HG03064 (cell line): ENCODE measurements at regions not wholly inside any gene's neighbourhood (a gene's known extent, or its start where the extent isn't known, plus 50 kb on each side); places are given as distances from the start of the nearest gene placed in this dataset.

Experiments used
- ATAC-seq: cut with Tn5 transposase; IDR thresholded peaks from one replicate; pipeline ENCODE4 v1.9.1; 2021; ENCODE audit warnings: low read depth; ENCODE audit not compliant: unreplicated experiment

DNA sequence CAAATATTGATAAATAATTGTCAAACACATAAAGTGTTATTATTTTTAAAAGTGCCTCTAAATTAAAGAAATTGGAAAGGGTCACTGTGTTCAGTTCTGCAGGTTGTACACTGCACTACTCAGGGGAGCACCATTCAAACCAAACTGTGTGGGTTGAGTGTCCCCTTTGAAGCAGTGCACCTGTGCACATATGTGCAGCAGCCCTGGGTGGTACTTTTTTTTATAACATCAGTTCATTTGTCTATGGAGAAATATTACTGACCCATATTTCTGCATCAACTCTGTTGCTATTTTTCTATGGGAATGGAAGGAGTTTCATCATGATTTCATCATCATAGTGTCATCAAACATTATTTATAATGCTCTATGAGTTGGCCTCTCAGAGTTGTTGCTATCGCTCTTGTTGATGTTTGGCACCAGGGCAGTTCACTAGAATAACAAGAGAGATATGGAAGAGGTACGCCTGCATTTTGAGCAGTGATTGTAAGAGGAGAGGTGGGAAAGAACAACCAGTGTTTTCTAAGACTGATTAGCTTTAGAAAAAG lies 457.6 kb downstream of the TFAP2A start:
- no peak for ATAC-seq

DNA sequence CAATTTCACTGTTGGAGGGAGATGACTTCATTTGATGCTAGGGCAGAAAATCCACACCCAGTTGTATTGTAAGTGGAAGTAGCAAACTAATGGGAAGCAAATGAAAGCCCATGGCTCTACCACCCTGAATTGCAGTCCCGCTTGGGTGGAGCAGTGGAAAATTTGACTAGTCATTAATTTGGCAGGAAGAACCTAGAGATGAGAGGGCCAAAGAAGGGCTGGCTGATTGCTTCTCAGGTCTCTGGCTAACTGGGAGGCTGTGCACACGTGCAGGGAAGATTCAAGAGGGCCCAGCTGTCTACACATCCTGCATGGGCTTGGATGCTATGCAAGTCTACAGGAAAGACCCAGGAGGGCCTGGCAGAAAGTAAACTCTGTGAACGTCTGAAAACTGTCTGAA lies 466.2 kb downstream of the TFAP2A start:
- no peak for ATAC-seq

DNA sequence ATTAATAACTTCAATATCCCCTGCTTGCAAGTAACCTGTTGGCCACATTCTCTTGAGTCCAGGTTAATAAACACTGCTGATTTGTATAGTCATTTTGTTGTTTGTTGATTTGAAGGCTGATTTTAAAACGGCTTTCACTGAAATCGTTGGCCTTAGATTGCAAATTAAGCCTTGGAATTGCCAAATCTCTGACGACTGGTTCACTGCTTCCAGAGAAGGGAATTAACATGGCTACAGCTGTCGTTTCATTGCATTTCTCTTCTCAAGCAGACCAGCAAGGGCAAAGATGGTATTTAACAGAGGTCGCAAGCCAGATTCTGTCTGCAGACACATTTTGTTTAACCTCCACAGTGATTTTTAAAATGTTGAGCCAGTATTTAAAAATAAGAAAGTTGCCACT lies 470.9 kb downstream of the TFAP2A start:
- ATAC-seq: no peak

DNA sequence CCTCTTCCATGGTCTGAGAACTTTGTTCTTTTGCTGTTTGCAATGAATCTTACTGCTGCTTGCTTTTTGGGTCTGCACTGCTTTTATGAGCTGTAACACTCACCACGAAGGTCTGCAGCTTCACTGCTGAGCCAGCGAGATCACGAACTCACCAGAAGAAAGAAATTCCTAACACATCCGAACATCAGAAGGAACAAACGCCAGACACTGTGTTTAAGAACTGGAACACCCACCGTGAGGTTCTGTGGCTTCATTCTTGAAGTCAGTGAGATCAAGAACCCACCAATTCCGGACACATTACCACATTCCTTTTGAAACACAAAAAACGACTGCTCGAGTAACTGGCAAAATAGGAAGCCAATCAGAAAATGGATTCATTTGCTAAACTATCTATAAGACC lies 471.8 kb downstream of the TFAP2A start:
- no peak for ATAC-seq

DNA sequence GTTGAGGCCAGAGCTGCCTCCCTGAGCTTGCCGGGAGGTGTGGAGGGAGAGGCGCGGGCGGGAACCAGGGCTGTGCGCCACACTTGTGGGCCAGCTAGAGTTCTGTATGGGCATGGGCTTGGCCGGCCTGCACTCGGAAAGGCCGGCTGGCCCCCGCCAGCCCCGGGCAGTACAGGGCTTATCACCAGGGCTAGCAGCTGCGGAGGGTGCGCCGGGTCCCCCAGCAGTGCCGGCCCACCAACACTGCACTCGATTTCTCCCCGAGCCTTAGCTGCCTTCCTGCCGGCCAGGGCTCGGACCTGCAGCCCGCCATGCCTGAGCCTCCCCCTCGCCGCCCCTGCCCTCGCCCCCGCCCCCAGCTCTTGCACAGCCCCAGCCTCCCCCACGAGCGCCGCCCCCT lies 472.7 kb downstream of the TFAP2A start:
- ATAC-seq: no peak

DNA sequence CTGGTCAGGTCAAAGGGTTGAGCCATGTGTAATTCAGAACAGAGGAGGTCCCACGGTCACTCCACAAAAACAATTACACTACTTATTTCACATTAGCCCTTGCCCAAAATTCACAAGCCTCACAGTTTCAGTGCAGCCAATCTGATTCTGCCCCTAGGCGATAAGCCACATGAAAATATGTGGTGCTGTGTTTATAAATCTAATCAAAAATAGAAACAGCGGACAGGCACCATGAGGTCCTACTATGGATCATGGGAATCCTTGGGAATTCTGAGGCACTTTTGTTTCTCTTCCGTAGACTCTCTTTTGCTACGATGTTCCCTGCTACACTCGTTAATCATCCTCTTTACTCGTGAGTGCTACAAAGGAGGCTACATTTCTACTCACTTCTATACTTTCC lies 476.1 kb downstream of the TFAP2A start:
- no peak for ATAC-seq

DNA sequence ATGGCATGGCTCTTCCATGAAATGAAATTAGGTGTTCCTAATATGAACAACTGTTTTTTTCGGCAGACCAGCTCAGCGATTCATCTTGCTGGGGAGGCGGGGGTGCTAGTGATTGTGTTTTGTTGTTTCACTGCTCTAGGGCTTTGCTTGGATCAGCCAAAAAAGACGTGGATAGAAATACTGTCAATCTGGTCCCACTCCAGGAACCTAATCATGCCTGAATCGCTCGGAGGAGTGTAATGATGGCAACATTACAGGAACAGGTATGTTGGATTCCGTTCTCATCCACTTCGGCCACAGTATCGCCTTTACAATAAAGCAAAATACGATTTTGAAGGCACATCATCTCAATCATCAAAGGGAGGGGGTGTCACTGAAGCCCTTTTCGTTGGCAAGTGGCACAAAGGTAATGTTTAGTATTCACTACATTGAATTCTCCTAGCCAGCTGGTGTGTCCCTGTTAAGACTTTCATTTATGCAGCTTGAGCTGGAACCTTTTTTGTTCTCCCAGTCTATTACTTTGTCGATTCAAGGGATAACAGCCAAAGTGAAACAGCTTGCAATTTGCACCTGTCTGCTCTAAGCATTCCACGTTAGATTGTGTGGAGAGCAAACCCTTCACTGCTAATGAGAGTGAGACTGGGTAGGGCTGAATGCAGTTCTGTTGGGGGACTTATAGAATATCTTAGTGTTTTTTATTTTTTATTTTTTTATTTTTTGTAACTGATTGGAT lies 477.7 kb downstream of the TFAP2A start:
- no peak for ATAC-seq

DNA sequence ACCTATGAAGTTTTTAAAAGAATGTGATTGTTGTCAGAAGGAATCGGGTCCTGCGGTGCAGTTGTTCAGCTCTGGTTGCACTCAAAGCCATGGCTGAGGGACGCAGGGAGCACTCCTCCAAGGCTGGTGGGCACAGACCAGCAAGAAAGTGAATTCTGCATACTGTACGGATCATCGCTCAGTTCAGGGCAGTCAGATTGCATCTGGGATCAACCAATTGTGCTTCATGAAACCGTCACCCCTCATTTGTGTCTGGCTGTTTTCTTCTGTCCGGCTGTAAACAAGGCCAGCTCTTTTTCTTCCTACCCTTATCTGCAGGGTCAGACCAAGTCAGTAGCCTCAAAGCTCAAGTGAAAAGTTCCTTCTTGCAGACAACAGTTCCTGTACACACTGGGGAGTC lies 478.3 kb downstream of the TFAP2A start:
- ATAC-seq: no peak

DNA sequence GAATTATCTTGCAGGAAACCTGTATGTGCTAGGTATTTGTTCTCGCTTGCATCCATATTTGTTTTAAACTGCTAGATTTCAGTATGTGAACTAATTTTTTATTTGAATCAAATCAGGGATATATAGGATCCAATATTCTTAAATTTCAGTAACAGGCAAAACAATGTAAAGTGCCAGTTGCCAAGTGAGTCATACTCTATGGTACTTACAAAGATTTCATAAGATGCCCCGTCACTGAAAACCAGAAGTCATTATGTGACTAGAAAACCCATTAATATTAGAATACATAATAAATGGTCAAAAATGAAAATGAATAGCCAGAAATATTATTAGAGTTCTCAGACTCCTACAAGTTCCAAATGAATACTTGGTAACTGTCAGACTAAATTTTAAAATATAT lies 481.2 kb downstream of the TFAP2A start:
- ATAC-seq: no peak

DNA sequence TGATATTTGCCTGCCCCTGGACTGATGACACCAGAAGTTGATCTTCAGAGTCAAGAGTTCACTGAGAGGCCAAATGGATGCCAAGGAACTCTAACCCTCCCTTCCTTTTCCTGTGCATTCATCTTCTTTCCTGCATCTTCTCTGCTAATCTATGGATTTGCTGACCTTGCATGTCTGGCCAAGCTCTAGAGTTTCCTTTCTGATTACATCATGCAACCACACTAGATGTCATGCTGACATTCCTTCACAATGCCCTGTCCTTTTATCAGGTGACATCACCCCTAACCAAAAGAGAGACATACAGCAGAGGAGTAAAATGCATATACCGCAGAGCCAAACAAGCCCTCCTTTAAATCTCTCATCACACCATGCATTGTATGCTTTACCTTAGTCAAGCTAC lies 487.6 kb downstream of the TFAP2A start:
- ATAC-seq: no peak

DNA sequence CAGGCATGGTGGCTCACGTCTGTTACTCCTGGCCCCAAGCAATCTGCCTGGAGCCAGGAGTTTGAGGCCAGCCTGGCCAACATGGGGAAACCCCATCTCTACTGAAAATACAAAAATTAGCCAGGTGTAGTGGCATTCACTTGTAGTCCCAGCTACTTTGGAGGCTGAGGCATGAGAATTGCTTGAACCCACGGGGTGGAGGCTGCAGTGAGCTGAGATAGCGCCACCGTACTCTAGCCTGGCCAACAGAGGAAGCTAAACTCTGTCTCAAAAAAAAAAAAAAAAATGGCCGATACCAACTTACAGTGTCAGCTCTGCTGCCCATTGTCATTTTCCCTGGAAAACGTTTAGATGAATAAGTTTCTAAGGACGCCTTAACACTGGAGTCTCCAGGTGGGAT lies 489.9 kb downstream of the TFAP2A start:
- no peak for ATAC-seq

DNA sequence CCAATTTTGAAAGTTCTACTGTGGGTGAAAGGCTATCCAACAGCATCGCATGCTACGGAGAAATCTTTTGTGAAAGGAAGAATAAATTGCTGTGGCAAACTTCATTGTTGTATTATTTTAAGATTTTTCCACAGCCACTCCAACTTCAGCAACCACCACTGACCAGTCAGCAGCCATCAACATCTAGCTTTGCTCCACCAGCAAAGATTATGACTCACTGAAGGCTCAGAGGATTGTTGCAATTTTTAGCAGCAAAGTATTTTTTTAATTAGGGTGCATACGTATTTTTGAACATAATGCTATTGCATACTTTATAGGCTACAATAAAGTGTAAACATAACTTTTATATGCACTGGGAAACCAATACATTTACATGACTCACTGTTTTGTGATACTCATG lies 493.5 kb downstream of the TFAP2A start:
- ATAC-seq: no peak

DNA sequence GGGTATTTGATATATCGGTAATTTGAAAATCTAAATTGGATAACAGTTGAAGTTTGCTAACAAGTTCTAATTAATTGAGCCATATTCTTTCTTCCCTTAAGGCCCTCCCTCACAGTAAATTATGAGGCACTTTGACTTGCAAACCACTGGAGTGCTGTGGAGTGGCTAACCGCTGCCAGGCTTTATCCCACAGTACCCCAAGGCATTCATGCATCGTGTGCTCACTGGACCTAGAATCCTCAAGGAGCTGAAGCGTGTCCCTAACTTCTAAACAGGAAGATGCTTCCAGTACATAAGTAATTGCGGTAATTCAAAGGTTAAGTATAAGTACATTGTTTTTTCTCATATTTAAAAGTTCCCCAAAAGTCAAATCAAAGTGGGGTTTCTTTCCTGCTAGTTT lies 499.9 kb downstream of the TFAP2A start:
- ATAC-seq: no peak

DNA sequence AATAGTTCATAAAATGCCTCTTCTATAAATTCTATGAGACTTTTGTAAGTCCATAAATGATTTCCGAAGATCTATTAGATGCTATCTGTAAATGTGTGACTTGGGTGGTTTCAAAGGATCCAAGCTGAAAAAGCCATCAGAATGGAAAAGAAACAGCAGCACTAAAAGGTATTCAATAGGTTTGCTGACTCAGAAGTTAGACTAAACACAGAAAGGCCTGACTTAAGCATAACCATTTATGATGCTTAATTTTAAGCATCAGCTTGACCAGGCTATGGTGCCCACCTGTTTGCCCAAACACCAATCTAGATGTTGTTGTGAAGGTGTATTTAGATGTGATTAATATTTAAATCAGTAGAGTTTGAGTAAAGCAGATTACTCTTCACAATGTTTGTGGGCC lies 513.5 kb downstream of the TFAP2A start:
- no peak for ATAC-seq

DNA sequence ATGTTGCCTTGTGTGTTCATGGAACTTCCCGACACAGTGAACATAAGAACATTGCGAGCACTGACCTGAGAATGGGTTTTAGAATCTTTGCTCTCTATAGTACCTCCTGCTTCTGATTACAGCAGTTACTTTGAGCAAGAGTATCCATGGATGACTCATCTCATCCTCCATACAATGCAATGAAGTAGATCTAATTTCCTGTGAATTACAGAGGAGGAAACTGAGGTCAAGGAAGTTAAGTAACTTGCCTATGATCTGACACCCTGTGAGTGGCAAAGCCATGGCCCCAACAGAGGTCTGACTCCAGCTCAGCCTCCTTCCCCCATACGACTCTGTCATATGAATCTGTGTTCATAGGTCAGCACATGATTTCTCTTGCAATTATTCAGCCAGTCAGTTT lies 518.1 kb downstream of the TFAP2A start:
- ATAC-seq: no peak

DNA sequence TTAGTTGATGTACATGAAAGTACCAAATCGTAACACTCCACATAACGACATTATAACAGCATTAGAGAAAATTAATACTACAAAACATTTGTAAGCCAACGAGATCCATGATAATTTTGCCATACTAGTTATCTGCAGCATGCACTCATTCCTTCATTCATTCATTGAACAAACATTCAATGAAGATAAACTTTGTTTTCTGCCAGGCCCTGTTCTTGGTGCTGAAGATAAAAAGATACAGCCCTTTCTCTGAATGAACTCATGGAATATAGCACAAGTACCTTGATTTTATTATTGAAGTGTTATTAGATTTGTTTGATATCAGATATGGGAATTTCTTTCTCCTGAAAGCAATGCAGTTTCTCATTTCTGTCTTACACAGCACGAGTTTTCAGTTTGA lies 524.0 kb downstream of the TFAP2A start:
- ATAC-seq: no peak

DNA sequence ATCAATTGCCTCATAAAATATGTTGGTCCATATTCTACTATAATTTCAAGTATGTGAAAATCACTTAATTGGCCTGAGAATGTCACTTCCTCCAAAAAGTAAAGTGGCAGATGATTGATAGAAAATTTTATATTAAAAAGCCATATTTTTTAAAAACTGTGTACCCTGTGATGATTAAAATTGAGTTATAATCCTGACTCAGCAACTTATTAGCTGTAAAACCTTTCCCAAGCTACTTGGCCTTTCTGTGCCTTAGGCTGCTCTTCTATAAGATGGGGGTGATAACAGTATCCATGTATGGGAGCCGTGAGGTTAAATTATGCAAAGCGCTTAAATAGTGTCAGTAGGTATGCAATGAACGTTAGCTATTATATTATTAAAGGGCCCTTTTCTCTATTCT lies 524.4 kb downstream of the TFAP2A start:
- ATAC-seq: no peak

DNA sequence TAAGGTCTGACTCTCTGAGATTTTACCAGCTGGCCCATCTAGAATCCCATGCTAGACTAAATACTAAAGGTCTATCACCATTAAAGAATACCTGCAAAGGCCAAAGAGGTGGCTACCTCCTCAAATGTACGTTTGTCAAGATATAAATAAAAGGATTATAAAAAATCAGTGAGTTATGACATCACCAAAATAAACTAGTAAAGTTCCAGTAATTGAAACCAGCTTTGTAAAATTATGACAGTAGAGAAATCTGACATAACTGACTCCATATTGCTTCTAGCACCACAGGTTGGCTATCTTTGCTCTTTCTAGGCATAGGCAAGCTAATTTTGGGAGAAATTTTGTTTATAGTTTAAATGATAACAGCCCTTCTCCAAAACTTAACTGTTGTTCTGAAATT lies 536.3 kb downstream of the TFAP2A start:
- no peak for ATAC-seq

DNA sequence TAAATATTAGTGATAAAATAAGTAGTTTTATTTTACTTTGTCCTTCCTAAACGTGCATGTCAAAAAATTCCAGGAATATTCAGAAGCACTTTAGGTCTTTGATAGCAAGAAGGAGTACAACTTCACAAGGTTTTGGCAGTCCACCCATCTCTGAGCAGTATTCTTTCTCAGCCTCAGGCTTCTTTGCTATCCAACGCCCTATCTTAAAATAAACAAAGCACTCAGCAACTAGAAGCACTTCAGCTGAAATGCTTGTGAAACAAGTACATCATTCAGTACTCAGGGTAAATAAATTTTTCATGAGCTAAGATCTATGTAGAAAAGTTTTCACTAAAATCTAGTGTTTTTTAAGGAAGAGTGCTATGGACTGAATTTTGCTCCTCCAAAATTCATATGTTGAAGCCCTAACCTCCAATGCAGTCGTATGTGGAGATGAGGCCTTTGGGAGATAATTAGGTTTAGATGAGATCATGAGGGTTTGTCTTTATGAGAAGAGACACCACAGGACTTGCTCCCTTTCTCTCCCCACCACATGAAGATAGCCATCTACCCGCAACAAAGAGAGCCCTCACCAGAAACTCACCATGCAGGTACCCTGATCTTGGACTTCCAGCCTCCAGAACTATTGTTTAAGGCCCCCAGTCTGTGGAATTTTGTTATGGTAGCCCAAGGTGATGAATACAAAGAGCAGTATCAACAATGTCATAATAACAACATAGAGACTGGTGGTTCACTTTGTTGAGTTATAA lies 539.1 kb downstream of the TFAP2A start:
- ATAC-seq: no peak

DNA sequence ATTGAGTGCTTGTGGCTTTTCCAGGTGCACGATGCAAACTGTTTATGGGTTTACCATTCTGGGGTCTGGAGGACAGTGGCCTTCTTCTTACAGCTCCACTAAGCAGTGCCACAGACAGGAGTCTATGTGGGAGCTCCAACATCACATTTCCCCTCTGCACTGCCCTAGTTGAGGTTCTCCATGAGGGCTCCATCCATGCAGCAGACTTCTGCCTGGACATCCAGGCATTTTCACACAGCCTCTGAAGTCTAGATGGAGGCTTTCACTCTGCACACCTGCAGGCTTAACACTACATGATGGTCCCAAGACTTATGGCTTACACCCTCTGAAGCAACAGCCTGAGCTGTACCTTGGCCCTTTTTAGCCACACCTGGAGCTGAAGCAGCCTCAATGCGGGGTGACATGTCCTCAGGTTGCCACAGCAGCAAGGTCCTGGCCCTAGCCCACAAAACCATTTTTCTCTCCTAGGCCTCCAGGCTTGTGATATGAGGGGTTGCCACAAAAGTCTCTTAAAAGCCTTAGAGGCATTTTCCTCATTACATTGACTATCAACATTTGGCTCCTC lies 552.2 kb downstream of the TFAP2A start:
- no peak for ATAC-seq

DNA sequence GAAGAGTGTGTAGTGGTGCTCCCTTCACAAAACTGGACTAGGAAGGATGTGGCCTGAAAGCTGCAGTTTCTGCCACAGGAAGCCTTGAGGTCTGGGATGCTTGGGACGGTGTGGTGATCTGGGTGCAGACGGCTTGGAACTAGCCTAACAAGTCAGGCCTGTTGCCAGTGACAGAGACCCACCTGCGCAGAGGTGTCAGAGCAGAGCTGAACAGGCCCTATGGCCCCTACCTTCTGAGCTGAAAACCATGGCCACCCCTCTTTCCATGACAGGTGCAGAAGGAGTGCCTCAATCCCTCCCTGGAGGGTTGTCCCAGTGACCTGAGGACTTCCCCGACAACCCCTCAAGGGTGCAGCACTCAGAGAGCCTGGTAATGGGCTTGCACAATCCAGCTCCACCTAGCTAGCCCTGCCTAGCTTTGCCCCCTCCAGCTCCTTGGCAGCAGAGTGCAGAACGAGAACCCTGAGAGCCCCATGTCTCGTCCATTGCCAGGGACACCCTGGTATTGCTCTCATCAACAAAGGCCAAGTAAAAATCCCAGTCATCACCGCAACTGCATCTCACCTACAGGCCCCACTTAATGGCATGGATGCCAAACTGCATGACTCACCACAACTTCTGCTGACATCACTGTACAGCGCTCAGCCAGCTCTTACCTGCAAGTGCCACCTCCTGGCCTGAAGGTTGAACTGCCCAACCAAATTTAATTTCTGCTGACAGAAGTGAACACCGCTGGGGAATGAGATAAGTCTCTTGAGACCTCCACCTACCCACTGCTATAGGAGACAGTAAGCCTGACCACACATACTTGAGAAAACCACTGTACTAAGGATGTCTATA lies 563.1 kb downstream of the TFAP2A start:
- ATAC-seq: no peak
